Keratinocyte (primary cell): ENCODE measurements at regions not wholly inside any gene's neighbourhood (a gene's known extent, or its start where the extent isn't known, plus 50 kb on each side); places are given as distances from the start of the nearest gene placed in this dataset.
"Not testable (repeated sequence)": the region's sequence is repeated elsewhere in the genome, so short reads cannot be mapped to it uniquely, and the experiment has no call there.

Source experiments
- DNase-seq: peaks from one replicate; pipeline ENCODE4 v3.0.0-alpha.2; 2011; ENCODE audit warnings: low read depth, missing footprints, low spot score
- FAIRE-seq: peaks from 2 replicates; lab custom pipeline; 2011; peaks lifted over from hg19 to GRCh38; lab: Jason Lieb, UNC
- H2AFZ ChIP-seq: 2 replicates; pipeline ENCODE4 v1.6.0; 2012; ENCODE audit warnings: low read length, control low read depth, inconsistent platforms; ENCODE audit not compliant: control insufficient read depth
- H3K27ac ChIP-seq: 2 replicates; pipeline ENCODE4 v1.5.1; 2011; ENCODE audit warnings: low read length; ENCODE audit not compliant: control insufficient read depth, insufficient read depth
- H3K27me3 ChIP-seq: 3 replicates; pipeline ENCODE4 v1.6.0; 2011; ENCODE audit warnings: low read length; ENCODE audit not compliant: control insufficient read depth, insufficient read depth; ENCODE audit errors: extremely low read depth
- H3K36me3 ChIP-seq, 2 experiments: 2 replicates in 1 of 2; 3 replicates in 1 of 2; pipeline ENCODE4 v1.5.1; 2011; ENCODE audit warnings: low read length in 2 of 2, mild to moderate bottlenecking in 1 of 2; ENCODE audit not compliant: control insufficient read depth in 2 of 2, insufficient read depth in 2 of 2; ENCODE audit errors: extremely low read depth in 1 of 2
- H3K4me1 ChIP-seq: 3 replicates; pipeline ENCODE4 v1.5.1; 2011; ENCODE audit warnings: low read length; ENCODE audit not compliant: control insufficient read depth, insufficient read depth; ENCODE audit errors: extremely low read depth
- H3K4me2 ChIP-seq: 3 replicates; pipeline ENCODE4 v1.6.0; 2011; ENCODE audit warnings: low read depth, low read length; ENCODE audit not compliant: control insufficient read depth, insufficient read depth; ENCODE audit errors: extremely low read depth
- H3K4me3 ChIP-seq, 3 experiments: fragments of 200-600 bp in 1 of 3; sonication (generic) in 1 of 3; 2 replicates in 2 of 3; 3 replicates in 1 of 3; pipeline ENCODE4 v1.5.1; 2011 to 2016; ENCODE audit warnings: low read length in 3 of 3, mild to moderate bottlenecking in 3 of 3, control low read depth in 2 of 3, inconsistent platforms in 1 of 3, low read depth in 1 of 3, mixed read lengths in 1 of 3, mixed run types in 1 of 3, moderate library complexity in 1 of 3; ENCODE audit not compliant: control insufficient read depth in 2 of 3, insufficient read depth in 2 of 3; ENCODE audit errors: extremely low read depth in 1 of 3
- H3K79me2 ChIP-seq: 2 replicates; pipeline ENCODE4 v1.6.0; 2012; ENCODE audit warnings: low read length; ENCODE audit not compliant: control insufficient read depth, insufficient read depth
- H3K9ac ChIP-seq: 3 replicates; pipeline ENCODE4 v1.6.0; 2011; ENCODE audit warnings: low read length; ENCODE audit not compliant: control insufficient read depth, insufficient read depth; ENCODE audit errors: extremely low read depth
- H3K9me1 ChIP-seq: 3 replicates; pipeline ENCODE4 v1.6.0; 2011; ENCODE audit warnings: low read length; ENCODE audit not compliant: control insufficient read depth, insufficient read depth; ENCODE audit errors: extremely low read depth
- H3K9me3 ChIP-seq: 2 replicates; pipeline ENCODE4 v1.5.1; 2012; ENCODE audit warnings: low read depth, low read length; ENCODE audit not compliant: control insufficient read depth
- H4K20me1 ChIP-seq: 3 replicates; pipeline ENCODE4 v1.6.0; 2011; ENCODE audit warnings: low read length; ENCODE audit not compliant: control insufficient read depth, insufficient read depth; ENCODE audit errors: extremely low read depth
- EZH2 ChIP-seq: IDR thresholded peaks from one replicate; pipeline ENCODE4 v1.6.1; 2012; ENCODE audit warnings: inconsistent platforms, mild to moderate bottlenecking, low read length, moderate library complexity
- dilution Hi-C: fragments of 300-500 bp; cut with MboI; formaldehyde crosslinking; loops from one replicate; pipeline ENCODE4 v1.7.0; 2020; ENCODE audit warnings: low sequenced_read_pairs; ENCODE audit not compliant: extremely low pct_ligation_motif_present
- TF ChIP-seq, protein P1 (sequence below), 3 experiments: IDR thresholded peaks in 1 of 3; conservative IDR thresholded peaks in 1 of 3; optimal IDR thresholded peaks in 1 of 3; 2 replicates in 2 of 3; 3 replicates in 1 of 3; pipeline versions ENCODE3 to v1.5.1; 2011; ENCODE audit warnings: low read length in 3 of 3, mild to moderate bottlenecking in 3 of 3, moderate library complexity in 2 of 3, control low read depth in 1 of 3, inconsistent platforms in 1 of 3; ENCODE audit not compliant: insufficient read depth in 2 of 3; ENCODE audit errors: extremely low read depth in 1 of 3

DNA sequence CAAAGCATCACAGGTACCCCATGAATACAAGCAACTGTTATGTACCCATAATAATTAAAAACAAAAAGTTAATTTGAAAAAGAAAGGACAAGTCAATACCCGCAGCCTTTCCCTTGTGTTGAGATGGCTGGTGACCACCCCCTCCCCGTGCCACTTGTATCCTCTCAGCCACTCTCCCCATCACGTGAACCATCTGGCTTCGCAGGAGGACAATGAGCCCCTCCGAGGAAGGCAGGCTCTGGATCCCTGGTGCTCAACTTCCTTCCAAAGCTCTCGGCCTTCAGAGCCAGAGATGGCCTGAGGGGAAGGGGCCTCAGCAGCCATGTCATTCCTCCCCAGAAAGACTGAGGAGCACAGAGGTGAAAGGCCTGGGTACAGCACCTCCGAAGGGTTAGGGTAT lies 120.4 kb upstream of the RAB4A start:
- TF ChIP-seq, protein P1, sequence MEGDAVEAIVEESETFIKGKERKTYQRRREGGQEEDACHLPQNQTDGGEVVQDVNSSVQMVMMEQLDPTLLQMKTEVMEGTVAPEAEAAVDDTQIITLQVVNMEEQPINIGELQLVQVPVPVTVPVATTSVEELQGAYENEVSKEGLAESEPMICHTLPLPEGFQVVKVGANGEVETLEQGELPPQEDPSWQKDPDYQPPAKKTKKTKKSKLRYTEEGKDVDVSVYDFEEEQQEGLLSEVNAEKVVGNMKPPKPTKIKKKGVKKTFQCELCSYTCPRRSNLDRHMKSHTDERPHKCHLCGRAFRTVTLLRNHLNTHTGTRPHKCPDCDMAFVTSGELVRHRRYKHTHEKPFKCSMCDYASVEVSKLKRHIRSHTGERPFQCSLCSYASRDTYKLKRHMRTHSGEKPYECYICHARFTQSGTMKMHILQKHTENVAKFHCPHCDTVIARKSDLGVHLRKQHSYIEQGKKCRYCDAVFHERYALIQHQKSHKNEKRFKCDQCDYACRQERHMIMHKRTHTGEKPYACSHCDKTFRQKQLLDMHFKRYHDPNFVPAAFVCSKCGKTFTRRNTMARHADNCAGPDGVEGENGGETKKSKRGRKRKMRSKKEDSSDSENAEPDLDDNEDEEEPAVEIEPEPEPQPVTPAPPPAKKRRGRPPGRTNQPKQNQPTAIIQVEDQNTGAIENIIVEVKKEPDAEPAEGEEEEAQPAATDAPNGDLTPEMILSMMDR (optimal IDR thresholded peaks at IDR 0.05 in 1 of 3, IDR thresholded peaks at IDR 0.05 in 1 of 3, conservative IDR thresholded peaks at IDR 0.05 in 1 of 3; ENCODE audit: extremely low read depth in 1 of 3, insufficient read depth in 2 of 3, low read length in 3 of 3), result no peak
- no peak for TF ChIP-seq EZH2
- no peaks in the 10 kb centered on the region for H3K36me3 ChIP-seq
- DNase-seq, result no peak
- no peak overlapping the region for H3K4me2 ChIP-seq
- H3K4me1 ChIP-seq, result peaks cover 2% of the 10 kb centered on the region
- H2AFZ ChIP-seq, result no peak overlapping the region
- no peaks in the 10 kb centered on the region for H4K20me1 ChIP-seq
- no peaks in the 10 kb centered on the region for H3K9me3 ChIP-seq
- no peak for FAIRE-seq
- no peak overlapping the region for H3K27ac ChIP-seq
- no peak overlapping the region for H3K9ac ChIP-seq
- peaks cover 33% of the 10 kb centered on the region for H3K27me3 ChIP-seq
- dilution Hi-C loops, result no loop called here
- H3K9me1 ChIP-seq, result no peaks in the 10 kb centered on the region
- no peak overlapping the region for H3K4me3 ChIP-seq
- H3K79me2 ChIP-seq, result no peaks in the 10 kb centered on the region

GRCh38 chr1:229151412-229151811 lies 119.5 kb upstream of the RAB4A start:
- H3K4me2 ChIP-seq, H3K79me2 ChIP-seq, DNase-seq, dilution Hi-C loops, H4K20me1 ChIP-seq, H3K9ac ChIP-seq, H3K36me3 ChIP-seq, H3K4me1 ChIP-seq, FAIRE-seq, H2AFZ ChIP-seq, H3K4me3 ChIP-seq, H3K9me3 ChIP-seq, H3K9me1 ChIP-seq, H3K27ac ChIP-seq: not testable (repeated sequence)
- H3K27me3 ChIP-seq, result peaks cover 30% of the 10 kb centered on the region

GRCh38 chr1:229152311-229152710 lies 118.6 kb upstream of the RAB4A start:
- Histone ChIP-seq H3K9me3 (no peaks in the 10 kb centered on the region), H3K4me3 (no peak overlapping the region), H3K4me1 (no peaks in the 10 kb centered on the region), H3K27ac (no peak overlapping the region), H3K36me3 (no peaks in the 10 kb centered on the region), H2AFZ (no peak overlapping the region), H3K79me2 (no peaks in the 10 kb centered on the region), H3K9ac (no peak overlapping the region), H3K27me3 (peaks cover 27% of the 10 kb centered on the region), H4K20me1 (no peaks in the 10 kb centered on the region), H3K9me1 (no peaks in the 10 kb centered on the region), H3K4me2 (no peak overlapping the region)
- dilution Hi-C loops, result no loop called here
- FAIRE-seq (no peak), DNase-seq (no peak)
- TF ChIP-seq EZH2, result no peak
- TF ChIP-seq, protein P1 (optimal IDR thresholded peaks at IDR 0.05 in 1 of 3, IDR thresholded peaks at IDR 0.05 in 1 of 3, conservative IDR thresholded peaks at IDR 0.05 in 1 of 3; ENCODE audit: extremely low read depth in 1 of 3, insufficient read depth in 2 of 3, low read length in 3 of 3), result no peak
